NCI-H1048 (cell line): ENCODE measurements at regions not wholly inside any gene's neighbourhood (a gene's known extent, or its start where the extent isn't known, plus 50 kb on each side); places are given as distances from the start of the nearest gene placed in this dataset.
"Not testable (repeated sequence)": the region's sequence is repeated elsewhere in the genome, so short reads cannot be mapped to it uniquely, and the experiment has no call there.

Experiments used
- DNase-seq: peaks from one replicate; lab custom pipeline; 2025; lab: John Stamatoyannopoulos, UW

DNA sequence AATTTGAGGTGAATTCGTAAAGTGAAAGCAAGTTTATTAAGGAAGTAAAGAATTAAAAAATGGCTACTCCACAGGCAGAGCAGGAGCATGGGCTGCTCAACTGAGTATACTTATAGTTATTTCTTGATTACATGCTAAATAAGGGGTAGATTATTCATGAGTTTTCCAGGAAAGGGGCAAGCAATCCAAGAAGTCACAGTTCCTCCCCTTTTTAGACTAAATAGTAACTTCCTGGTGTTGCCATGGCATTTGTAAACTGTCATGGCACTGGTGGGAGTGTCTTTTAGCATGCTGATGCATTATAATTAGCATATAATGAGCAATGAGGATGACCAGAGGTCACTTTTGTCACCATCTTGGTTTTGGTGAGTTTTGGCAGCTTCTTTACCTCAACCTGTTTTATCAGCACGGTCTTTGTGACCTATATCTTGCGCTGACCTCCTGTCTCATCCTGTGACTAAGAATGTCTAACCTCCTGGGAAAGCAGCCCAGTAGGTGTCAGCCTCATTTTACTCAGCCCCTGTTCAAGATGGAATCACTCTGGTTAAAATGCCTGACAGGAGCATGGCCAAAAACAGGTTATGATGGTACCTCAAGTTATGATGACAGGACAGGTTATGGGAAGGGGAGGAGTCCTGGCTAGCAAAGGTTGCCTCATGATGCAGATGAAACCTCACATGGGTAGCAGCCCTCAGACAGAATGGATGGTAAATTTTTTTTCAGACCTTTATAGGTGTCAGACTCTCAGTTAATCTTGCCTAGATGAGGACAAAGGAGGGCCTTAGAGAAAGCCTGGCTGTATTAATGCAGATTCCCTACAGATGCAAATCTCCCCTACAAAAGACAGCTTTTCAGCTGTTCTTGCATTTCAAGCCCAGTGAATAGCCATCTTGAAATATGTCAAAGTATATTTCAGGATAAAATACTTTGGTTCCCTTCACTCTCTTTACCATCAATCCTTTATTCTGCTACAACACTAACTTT is 49.7 kb downstream of the SIPA1L2 start:
- no peak for DNase-seq

DNA sequence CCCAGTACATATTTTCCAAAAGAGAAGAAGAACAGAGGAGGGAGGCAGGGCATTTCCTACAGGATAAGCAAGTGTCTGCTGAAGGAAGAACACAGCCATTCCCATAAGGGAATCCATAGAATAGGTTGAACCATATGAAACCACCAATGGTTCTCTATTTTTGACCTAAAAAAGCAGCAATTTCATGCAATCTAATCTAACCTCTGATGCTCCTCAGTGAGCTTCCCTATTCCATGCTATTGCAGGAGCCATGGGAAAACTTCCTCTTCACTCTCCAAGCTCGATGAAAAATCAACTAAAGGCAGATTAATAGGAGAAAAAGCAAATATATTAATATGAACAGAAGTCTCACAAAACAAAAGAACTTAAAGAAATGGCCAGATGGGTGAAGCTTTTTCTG is 50.5 kb downstream of the SIPA1L2 start:
- no peak for DNase-seq

DNA sequence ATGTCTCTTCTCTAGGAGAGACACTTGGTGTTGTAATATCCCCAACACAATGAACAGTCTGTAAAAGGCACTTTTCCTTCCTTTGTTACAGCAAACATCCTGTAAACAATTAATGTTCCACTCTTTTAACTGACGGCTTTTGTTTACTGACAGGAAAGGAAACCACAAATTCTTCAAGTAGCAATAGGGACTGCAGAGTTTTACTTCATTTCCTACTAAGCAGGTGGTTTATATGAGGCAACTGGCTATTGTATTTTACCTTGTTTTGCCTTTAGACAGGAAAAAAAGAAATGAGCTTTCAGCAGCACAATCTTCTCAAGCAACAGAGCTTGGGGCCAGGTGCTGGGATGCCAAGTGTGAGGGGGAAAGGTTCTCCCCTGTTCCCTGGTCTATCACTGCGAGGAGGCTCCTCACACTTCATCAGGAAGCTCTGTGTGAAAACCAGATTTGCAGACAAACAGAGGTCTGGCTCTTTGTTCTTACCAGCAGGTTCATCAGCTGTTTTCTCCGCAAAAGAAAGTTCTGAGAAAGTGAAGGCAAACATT is 51.2 kb downstream of the SIPA1L2 start:
- no peak for DNase-seq

DNA sequence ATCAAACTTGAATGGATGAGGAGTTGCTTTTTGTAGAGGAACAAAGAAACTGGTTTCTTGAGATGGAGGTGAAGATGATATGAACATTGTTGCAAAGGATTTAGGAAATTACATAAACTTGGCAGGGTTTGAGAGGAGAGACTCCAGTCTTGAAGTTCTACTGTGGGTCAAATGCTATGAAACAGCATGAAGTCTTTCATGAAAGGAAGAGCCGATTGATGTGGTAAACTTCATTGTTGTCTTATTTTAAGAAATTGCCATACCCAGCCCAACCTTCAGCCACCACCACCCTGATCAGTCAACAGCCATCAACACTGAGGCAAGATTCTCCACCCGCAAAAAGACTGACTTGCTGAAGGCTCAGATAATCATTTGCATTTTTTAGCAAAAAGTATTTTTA is 52.2 kb downstream of the SIPA1L2 start:
- no peak for DNase-seq

DNA sequence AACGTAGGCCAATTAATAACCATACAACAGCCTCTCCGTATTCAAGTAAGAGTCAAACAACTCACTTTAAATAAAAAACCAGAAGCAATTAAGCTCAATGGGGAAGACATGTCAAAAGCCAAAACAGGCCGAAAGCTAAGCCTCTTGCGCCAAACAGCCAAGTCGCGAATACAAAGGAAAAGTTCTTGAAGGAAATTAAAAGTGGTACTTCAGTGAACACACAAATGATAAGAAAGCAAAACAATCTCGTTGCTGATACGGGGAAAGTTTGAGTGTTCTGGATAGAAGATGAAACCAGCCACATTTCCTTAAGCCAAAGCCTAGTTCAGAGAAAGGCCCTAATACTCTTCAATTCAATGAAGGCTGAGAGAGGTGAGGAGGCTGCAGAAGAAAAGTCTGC is 53.4 kb downstream of the SIPA1L2 start:
- DNase-seq: no peak

DNA sequence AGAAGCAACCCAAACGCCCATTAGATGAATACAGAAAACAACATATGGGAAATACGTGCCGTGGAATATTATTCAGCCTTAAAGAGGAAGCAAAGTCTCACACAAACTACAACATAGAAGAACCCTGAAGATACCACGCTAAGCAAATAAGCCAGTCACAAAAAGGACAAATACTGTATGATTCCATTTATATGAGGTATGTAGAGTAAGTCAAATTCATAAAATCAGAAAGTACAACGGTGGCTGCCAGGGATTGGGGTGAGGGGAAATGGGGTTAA is 54.2 kb downstream of the SIPA1L2 start:
- no peak for DNase-seq

DNA sequence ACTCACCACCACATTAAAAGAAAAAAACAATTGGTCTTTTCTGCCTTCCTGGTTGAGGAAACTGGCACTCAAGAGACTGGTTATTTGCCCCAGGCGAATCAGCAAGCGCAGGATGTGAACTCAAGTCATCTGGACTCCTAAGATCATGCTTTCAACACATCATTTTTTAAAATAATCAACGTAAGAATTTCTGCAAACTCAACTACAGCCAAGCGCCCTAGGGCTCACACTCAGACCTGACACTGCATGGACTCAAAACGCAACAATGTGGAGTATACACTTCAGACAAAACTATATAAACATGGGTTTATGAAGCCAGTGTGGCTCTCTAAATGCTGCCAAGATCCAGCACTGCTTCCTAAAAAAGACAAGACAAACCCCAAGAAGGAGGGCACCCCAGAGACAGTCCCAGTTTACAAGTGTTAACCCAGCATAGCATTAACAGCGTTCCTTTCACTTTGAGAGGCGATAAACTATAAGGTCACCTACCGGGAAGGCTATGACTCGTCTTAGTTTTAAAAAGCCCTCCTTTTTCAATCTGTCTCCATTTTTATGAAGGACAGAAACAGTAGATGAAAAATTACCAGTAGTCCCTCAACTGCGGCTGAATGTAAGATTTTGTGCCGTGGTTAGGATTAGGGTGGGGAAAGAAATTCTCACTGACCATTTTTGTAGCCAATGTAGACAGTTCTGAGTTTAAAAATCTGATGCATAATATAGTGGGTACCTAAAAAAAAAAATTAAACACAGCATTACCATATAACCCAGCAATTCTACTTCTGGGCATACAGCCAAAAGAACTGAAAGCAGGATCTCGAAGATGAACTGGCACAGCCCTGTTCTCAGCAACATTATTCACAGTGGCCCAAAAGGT is 54.8 kb downstream of the SIPA1L2 start:
- no peak for DNase-seq

DNA sequence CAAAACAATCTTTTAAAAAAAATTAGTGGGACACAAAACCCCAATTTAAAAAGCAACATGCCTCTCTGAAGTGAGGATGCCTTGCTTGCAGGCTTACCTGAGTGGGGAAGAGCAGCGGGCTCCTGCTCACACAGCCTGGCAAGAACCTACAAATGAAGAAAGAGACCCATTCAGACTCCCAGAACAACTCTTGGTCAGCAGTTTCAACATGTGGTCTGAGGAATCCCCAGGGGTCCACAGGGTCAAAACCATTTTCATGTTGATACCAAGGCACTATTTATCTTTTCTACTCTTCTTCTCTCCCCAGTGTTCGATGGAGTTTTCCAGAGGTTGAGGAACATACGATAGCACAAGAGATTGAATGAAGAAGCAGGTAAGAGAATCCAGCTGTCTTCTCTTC is 55.9 kb downstream of the SIPA1L2 start:
- DNase-seq: no peak

DNA sequence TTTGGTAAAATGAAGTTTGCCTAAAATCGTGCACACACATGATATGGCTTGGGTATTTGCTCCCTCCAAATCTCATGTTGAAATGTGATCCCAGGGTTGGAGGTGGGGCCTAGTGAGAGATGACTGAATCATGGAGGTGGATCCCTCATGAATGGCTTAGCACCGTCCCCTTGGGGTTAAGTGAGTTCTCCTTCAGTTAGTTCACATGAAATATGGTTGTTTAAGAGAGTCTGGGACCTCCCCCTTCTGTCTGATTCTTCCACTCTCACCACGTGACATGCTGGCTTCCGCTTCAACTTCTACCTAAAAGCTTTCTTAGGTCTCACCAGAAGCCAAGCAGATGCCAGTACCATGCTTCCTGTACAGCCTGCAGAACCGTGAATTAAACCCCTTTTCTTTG is 58.4 kb downstream of the SIPA1L2 start:
- DNase-seq: no peak

DNA sequence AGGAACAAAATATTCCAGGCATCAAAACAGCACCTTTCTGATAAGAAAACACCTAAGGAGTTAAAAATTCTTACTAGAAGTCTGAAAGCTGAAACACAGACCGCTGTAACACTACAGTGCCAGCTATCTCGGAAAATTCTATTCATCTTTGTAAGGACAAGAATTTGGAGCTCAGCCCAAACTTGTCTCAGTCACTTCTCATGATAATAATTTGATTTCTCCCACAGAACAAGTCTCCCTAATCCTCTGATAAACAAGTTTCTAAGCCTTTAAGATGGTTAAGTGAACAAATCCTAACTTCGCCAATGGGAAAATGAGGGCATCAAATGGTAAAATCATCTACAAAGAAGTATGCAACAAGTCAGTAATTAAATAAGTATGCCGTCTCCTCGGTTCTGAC is 59.9 kb downstream of the SIPA1L2 start:
- no peak for DNase-seq

DNA sequence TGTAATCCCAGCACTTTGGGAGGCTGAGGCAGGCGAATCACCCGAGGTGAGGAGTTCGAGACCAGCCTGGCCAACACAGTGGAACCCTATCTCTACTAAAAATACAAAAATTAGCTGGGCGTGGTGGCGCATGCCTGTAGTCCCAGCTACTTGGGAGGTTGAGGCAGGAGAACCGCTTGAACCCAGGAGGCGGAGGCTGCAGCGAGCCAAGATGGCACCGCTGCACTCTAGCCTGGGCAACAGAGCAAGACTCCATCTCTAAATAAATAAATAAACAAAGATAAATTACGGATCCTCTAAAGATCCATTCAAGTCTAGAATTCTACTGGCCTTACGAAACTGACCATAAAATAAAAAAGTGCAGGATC is 60.4 kb downstream of the SIPA1L2 start:
- not testable (repeated sequence) for DNase-seq

DNA sequence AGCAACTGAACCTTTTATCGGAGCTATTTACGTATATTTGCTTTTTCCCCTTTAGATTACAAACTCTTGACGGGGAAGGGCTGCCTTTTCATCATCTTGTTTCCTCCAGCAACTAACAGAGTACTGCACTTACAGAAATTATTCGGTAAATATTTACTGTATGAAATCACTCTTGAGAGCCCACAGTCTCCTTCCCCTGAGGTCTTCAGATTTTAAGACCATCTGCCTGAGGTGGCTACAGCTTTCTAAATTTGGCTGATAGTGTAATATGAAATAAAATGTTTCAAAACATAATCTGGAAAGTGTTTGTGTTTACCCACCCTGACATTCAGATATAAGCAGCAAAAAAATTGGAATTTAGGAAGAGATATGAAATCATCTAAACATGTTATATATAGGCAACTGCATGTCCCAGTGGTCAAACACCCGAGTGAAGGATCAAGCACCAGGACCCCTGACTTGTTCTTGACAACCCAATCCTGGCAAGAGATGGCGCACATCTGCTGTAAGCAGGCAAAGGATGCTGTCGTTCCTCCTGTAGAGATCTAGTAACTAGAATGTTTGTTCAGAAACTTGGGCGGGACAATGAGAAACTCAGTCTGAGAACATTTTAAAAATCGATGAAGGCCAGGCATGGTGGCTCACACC is 60.9 kb downstream of the SIPA1L2 start:
- no peak for DNase-seq

DNA sequence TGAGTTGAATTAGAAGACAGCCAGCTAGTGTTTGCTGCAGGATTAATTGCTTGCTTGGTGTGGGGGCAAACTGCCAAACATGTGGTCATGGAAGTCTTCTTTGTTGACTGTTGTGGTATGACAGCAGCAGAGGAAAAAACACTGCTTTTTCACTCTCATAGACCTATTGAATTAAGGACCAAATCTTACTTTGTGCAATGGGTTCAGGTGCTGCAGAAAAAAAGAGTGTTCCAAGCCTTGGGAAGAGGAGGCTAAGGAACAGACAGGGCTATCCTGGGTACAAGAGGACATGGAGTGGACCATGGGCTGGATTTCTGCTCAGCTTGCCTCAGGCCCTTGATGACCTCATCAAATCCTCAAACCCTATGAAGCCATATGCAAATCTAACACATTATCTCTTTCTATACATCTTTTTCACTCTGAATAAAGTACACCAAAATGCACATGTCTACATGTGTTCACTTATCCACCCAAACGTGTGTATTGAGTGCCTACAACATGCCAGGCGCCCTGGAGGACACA is 61.5 kb downstream of the SIPA1L2 start:
- DNase-seq: no peak

DNA sequence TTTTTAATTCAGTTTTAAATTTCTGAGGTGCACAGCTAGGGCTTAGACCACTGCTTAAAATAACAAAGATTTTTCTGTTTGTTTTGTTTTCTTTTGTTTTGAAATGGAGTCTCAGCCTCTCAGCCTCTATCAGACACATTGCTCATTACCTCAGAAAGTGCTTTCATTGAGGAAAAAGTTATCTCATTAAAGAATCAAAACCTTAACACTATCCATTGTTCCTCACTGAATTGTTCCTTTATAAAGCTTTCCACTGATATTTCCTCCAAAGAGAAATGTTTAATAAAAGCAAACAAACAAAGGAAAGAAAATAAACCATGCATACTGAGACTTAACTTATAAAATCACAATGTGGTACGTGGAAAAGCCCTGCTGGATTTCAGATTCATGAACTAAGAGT is 63.8 kb downstream of the SIPA1L2 start:
- no peak for DNase-seq

DNA sequence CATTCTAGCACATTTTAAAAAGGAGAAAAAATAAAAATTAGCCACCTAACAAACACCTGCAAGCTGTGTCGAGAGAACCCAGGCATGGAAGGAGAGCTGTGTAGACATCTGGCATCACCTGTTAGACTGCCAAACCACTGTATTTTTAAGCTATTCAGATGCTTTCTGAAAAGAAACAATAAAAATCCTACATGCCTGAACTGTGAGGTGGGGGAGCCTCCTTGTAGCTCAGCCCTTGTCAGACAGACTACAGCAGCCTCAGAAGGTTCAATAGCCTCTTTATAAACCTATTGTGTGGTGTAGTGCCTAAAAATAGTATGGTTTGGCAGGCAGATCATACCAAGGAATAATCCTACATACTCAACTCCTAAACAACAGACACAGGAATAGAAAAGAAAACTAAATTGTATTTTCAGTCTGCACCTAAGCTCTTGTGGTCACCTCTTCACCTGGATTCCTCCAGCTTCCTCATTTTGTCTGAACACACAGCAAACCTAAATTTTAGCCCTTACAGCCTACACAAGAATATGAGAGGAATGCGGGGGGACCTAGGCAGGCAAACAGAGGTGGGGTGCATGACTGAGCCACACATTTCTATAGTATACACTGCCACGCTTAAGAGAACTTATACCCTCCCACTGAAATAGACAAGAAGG is 67.0 kb downstream of the SIPA1L2 start:
- DNase-seq: no peak

DNA sequence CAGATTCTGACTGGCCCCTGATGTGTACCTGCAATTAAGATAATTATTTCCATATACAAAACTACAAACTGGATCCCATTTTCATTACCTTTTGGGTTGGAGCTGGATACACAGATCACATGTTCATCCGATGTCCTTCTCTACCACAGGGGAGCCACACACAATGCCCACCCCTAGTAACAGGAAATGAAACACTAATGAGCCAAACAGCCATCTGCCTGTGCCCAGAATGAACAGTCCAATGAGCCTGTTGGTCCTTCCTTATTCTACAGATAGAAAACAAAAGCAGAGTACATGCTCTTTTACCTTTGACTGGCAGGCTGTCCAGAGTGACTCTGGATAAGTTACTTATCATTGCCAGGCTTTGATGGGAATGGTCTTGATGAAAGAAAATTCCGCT is 68.6 kb downstream of the SIPA1L2 start:
- DNase-seq: no peak

DNA sequence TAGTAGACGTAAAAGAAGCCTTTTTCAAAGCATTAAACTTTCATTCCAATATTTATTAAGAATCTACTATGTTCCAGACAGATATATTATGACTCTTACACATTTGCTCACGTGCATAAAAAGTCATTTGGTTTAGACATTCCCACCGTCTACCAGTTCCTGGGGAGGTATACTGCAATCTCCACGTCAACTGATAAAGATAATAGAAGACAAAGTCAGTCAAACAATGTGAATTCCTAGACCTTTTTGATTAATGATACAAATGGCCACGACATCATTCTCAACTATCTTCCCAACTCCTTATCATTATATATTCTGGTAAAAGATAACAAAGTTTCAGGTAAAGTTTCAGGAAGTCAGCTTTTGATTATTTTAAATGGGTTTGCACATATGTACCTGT is 69.0 kb downstream of the SIPA1L2 start:
- DNase-seq: no peak

DNA sequence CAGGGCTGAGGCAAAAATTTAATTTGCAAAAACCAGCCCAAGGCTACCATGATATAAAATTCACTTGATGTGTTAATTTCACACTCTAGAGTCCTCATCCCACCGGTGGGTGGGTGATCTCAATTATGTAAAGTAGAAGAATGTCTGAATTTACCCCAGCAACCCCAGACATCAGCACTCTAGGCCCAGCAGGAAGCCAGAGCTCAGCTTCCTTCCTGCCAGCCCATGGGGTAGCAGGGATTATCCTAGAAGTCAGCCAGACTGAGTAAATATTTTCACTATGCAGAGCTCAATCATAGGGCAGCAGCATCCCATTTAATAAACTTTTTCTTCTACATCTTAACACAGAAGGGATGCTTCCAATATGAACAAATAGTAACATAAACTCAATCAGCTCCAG is 71.0 kb downstream of the SIPA1L2 start:
- no peak for DNase-seq

DNA sequence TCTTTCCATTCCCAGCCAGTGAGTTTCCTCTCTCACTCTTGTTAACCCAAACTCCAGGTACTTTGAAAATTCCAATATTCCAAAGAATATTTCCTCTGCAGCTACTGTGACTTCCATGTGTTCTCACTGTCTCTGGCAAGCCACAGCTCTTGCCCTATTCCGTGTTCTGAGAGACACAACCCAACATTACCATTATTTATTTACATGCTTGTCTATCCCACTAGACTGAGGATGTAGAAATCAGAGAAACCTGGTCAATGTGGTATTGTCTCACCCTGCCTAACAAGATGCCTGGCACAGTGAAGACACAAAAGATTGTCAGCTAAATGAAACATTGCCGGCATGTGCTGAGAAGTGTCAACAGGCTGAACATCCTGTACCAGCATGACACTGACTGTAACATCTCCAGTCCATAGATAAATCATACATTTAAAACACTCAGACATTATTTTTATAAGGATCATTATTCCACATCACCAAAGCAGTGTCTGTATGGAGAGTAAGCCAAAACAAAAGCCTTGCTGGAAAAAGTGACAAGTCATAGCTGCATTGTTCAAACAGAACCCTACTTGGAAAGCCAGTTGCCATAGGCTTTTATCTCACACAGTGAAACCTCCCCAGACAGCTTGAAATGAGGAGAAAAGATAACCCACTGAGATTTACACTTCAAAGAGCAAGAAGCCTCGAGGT is 72.3 kb downstream of the SIPA1L2 start:
- no peak for DNase-seq

DNA sequence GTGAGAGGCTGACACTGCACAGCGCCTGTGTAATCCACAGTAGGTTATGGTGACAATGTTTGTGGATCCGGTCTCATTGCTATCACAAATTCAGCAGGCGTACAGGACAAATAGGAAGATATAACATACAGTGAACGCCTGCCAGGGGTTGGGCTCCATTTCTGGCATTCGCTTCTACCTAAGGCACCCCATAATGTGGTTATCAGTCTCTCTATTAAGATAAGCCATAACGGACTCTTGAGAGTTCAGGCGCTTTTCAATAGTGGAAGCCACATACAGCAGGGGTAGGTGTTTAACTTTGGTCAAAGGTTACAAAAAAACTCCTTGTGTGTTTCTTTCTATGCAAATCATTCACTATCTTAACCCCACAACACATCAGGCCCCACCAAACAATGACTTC is 72.8 kb downstream of the SIPA1L2 start:
- DNase-seq: no peak

DNA sequence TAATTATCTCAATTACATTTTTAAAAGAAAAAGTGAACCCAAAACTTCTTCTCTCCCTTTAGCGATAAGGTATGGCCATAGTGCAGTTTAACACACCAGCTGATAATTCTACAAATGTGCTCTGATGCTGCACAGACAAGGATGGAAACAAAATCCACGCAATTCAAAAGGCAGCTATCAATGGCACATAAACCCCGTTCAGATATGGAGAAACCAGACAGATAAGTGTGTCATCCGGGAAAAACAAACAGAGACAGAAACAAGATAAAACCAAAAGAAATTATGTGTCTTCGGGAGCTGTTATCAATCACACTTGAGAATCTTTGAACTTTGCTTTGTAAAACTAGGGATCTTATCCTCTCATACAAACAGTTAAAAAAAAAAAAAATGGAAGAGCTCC is 73.6 kb downstream of the SIPA1L2 start:
- no peak for DNase-seq
